Activated CD4-positive, alpha-beta T cell treated with anti-CD3 and anti-CD28 coated beads for 4 hours (primary cell): ENCODE measurements at regions not wholly inside any gene's neighbourhood (a gene's known extent, or its start where the extent isn't known, plus 50 kb on each side); places are given as distances from the start of the nearest gene placed in this dataset.
A peak's percentile ranks its signal among the peaks of the same experiment; 100 is the strongest.

ENCODE experiments used
- DNase-seq, 2 donors: peaks; one replicate each; pipeline ENCODE4 v3.0.0-alpha.2; 2020

- no peak for DNase-seq
Observed at GRCh38 chr3:174408310-174408709, 450.8 kb upstream of the NAALADL2 start.

GRCh38 chr3:174409086-174409743, 449.9 kb upstream of the NAALADL2 start:
- no peak for DNase-seq

GRCh38 chr3:174413062-174413912, 445.8 kb upstream of the NAALADL2 start:
- no peak for DNase-seq

GRCh38 chr3:174414902-174415301, 444.2 kb upstream of the NAALADL2 start:
- DNase-seq = no peak

- no peak for DNase-seq
Observed at GRCh38 chr3:174417573-174417972, 441.6 kb upstream of the NAALADL2 start.

GRCh38 chr3:174419216-174419615, 439.9 kb upstream of the NAALADL2 start:
- DNase-seq = no peak

GRCh38 chr3:174423936-174424335, 435.2 kb upstream of the NAALADL2 start:
- no peak for DNase-seq

GRCh38 chr3:174424656-174425055, 434.5 kb upstream of the NAALADL2 start:
- DNase-seq = no peak

GRCh38 chr3:174425422-174425821, 433.7 kb upstream of the NAALADL2 start:
- DNase-seq = no peak

GRCh38 chr3:174430986-174431385, 428.1 kb upstream of the NAALADL2 start:
- DNase-seq = no peak

- no peak for DNase-seq
Observed at GRCh38 chr3:174431717-174432116, 427.4 kb upstream of the NAALADL2 start.

GRCh38 chr3:174436367-174436766, 422.8 kb upstream of the NAALADL2 start:
- DNase-seq = no peak

GRCh38 chr3:174438501-174439145, 420.5 kb upstream of the NAALADL2 start:
- no peak for DNase-seq

- no peak for DNase-seq
Observed at GRCh38 chr3:174439331-174440252, 419.5 kb upstream of the NAALADL2 start.

GRCh38 chr3:174440253-174440701, 418.9 kb upstream of the NAALADL2 start:
- no peak for DNase-seq

- DNase-seq = peak; percentile 2 to 7
Observed at GRCh38 chr3:174440741-174441587, 418.2 kb upstream of the NAALADL2 start.

- no peak for DNase-seq
Observed at GRCh38 chr3:174441588-174442301, 417.4 kb upstream of the NAALADL2 start.

- no peak for DNase-seq
Observed at GRCh38 chr3:174442302-174442682, 416.8 kb upstream of the NAALADL2 start.

GRCh38 chr3:174444391-174444790, 414.7 kb upstream of the NAALADL2 start:
- no peak for DNase-seq

- no peak for DNase-seq
Observed at GRCh38 chr3:174457758-174458157, 401.4 kb upstream of the NAALADL2 start.

- DNase-seq = no peak
Observed at GRCh38 chr3:174460831-174461230, 398.3 kb upstream of the NAALADL2 start.
